ENCODE measurements at regions not wholly inside any gene's neighbourhood (a gene's known extent, or its start where the extent isn't known, plus 50 kb on each side); places are given as distances from the start of the nearest gene placed in this dataset.

GRCh38 chr6:40280231-40280630 lies 306.9 kb downstream of the LRFN2 start (continued):
- TF ChIP-seq ZNF12 (CRISPR knock-in tag; IDR thresholded peaks at IDR 0.05) (no peak), TSC22D2 (CRISPR knock-in tag; IDR thresholded peaks at IDR 0.05; ENCODE audit: borderline replicate concordance) (no peak), ZNF619 (CRISPR knock-in tag; IDR thresholded peaks at IDR 0.05) (no peak), POLR2AphosphoS2 (IDR thresholded peaks at IDR 0.05; ENCODE audit: low read depth, low read length) (no peak), ZKSCAN8 (CRISPR knock-in tag; IDR thresholded peaks at IDR 0.05; ENCODE audit: borderline replicate concordance) (no peak), ZKSCAN5 (CRISPR knock-in tag; IDR thresholded peaks at IDR 0.05) (no peak), ZNF331 (CRISPR knock-in tag; IDR thresholded peaks at IDR 0.05) (no peak)

GRCh38 chr6:40276141-40276540 lies 311.0 kb downstream of the LRFN2 start:
- POLR2A ChIA-PET = no interaction called here
- H3K4me2 ChIP-seq (ENCODE audit: low read depth, low read length) = no peak overlapping the region

More at GRCh38 chr6:40276141-40276540, 311.0 kb downstream of the LRFN2 start:
- no peaks in the 10 kb centered on the region for H3K79me2 ChIP-seq (ENCODE audit: insufficient read depth, low read length)
- no peaks in the 10 kb centered on the region for H4K20me1 ChIP-seq (ENCODE audit: insufficient read depth, low read length)
- H3K4me3 ChIP-seq (replicated peaks in 1 of 3; ENCODE audit: insufficient read depth in 1 of 3, low read depth in 2 of 3, low read length in 3 of 3) = no peak overlapping the region
- CTCF ChIA-PET (ENCODE audit: low intra/inter-chr PET ratio, low total read pairs) = no interaction called here
- BruUV-seq (replicated peaks) = no TSS peak
- H2AFZ ChIP-seq (ENCODE audit: low read length) = no peak overlapping the region
- no peaks in the 10 kb centered on the region for H3K36me3 ChIP-seq (replicated peaks in 1 of 2; ENCODE audit: control insufficient read depth in 1 of 2, insufficient read depth in 2 of 2, low read length in 2 of 2)
- no peak overlapping the region for H3K27ac ChIP-seq (ENCODE audit: extremely low read length, insufficient read depth, low read length)
- in situ Hi-C loops (cut with HindIII; ENCODE audit: extremely low pct_ligation_motif_present, low pct_unique_long_range_greater_than_20kb) (no loop called here), intact Hi-C loops (cut with micrococcal nuclease; ENCODE audit: unreplicated experiment) (no loop called here)
- TF ChIP-seq ZNF124 (CRISPR knock-in tag; IDR thresholded peaks at IDR 0.05) (no peak), TSC22D2 (CRISPR knock-in tag; IDR thresholded peaks at IDR 0.05; ENCODE audit: borderline replicate concordance) (no peak), KDM2A (CRISPR knock-in tag; IDR thresholded peaks at IDR 0.05; ENCODE audit: borderline replicate concordance, low read depth) (no peak), SOX13 (IDR thresholded peaks at IDR 0.05) (no peak), SOX13 (CRISPR knock-in tag; conservative IDR thresholded peaks at IDR 0.05 in 1 of 2, IDR thresholded peaks at IDR 0.05 in 1 of 2) (no peak), FOXK2 (IDR thresholded peaks at IDR 0.05) (no peak), ZNF777 (CRISPR knock-in tag; IDR thresholded peaks at IDR 0.05) (no peak), KDM4B (CRISPR knock-in tag; IDR thresholded peaks at IDR 0.05) (no peak), ZNF263 (CRISPR knock-in tag; IDR thresholded peaks at IDR 0.05) (no peak), ZMAT5 (CRISPR knock-in tag; IDR thresholded peaks at IDR 0.05; ENCODE audit: borderline replicate concordance, low read depth) (no peak), SP5 (CRISPR knock-in tag; IDR thresholded peaks at IDR 0.05; ENCODE audit: borderline replicate concordance, low read depth) (no peak), MYNN (CRISPR knock-in tag; IDR thresholded peaks at IDR 0.05; ENCODE audit: low read depth) (no peak)
- H3K27me3 ChIP-seq (ENCODE audit: control insufficient read depth in 1 of 2, insufficient read depth in 2 of 2, low read length in 2 of 2) = no peaks in the 10 kb centered on the region
- WGBS (ENCODE audit: low lambda C conversion rate) = 32% methylated on average over 15 of the region's 15 CpGs
- no peak for FAIRE-seq
- DNase-seq (ENCODE audit: low spot score) = no peak
- no peak overlapping the region for H3K9ac ChIP-seq (ENCODE audit: insufficient read depth, low read depth, low read length)
- no peaks in the 10 kb centered on the region for H3K9me3 ChIP-seq (ENCODE audit: low read length)
- no peaks in the 10 kb centered on the region for H3K4me1 ChIP-seq (ENCODE audit: insufficient read depth, low read length)
- ATAC-seq = no peak
